Suprapubic skin (tissue), 4 donors: ENCODE measurements at regions not wholly inside any gene's neighbourhood (a gene's known extent, or its start where the extent isn't known, plus 50 kb on each side); places are given as distances from the start of the nearest gene placed in this dataset.

ENCODE experiments used
- EP300 ChIP-seq: sonication (generic); formaldehyde crosslinking; IDR thresholded peaks from one replicate; pipeline ENCODE4 v1.6.1; 2017; ENCODE audit warnings: antibody characterized with exemption
- POLR2A ChIP-seq, 2 donors: fragments of 450-650 bp; IDR thresholded peaks; one replicate each; pipeline ENCODE4 v1.6.1; 2017; ENCODE audit warnings: antibody characterized with exemption in 2 of 2, mild to moderate bottlenecking in 2 of 2, moderate library complexity in 2 of 2
- POLR2AphosphoS5 ChIP-seq, 3 donors: sonication (generic); formaldehyde crosslinking; IDR thresholded peaks; one replicate each; pipeline ENCODE4 v1.6.1; 2017; ENCODE audit warnings: antibody characterized with exemption in 3 of 3

DNA sequence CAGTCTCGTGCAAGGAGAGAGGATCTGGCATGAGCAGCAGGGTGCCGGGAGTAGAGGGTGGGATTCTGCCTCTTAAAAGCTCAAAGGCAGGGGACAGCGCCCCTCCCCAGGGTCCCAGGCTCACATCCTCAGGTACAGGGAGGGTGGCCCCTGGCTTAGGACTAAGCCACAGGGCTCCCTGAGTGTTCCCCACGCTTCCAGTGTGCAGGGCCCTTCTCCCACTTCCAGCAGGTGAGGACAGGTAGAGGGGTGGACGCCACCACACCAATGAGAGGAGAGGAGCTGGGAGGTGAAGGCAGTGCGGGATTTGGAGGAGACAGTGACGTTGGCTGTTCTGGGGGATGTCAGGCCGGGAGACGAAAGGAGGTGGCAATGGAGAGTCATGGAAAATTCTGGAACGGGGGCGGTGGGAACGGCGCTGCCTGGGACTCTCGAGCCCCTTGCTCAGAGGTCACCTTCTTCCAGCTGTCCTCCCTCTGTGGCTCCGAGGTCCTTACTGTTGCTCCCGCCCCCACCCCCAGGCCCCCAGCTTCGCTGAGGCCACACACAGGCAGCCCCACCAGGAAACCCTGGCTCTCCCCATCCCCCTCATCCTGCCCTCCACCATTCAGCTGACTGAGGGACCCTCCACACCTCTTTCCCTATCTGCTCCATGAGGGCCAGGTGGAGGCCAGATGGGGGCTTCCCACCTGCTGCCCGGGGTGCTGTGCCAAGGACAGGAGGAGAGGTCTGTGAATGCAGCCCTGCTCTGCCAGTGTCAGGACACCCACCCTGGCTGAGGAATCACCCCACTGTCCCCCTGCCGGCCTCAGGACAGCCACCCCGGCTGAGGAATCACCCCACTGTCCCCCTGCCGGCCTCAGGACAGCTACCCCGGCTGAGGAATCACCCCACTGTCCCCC lies 57.7 kb upstream of the ACSF3 start:
- TF ChIP-seq EP300 (no peak), POLR2AphosphoS5 (IDR thresholded peaks at IDR 0.05) (no peak), POLR2A (IDR thresholded peaks at IDR 0.05) (no peak)
